GM19239 (cell line): ENCODE measurements at regions not wholly inside any gene's neighbourhood (a gene's known extent, or its start where the extent isn't known, plus 50 kb on each side); places are given as distances from the start of the nearest gene placed in this dataset.
A peak's percentile ranks its signal among the peaks of the same experiment; 100 is the strongest.

Experiments used
- DNase-seq: peaks from one replicate; pipeline ENCODE4 v3.0.0; 2011; ENCODE audit warnings: low spot score; ENCODE audit not compliant: insufficient read length
- FAIRE-seq: peaks from 2 replicates; lab custom pipeline; 2011; peaks lifted over from hg19 to GRCh38; lab: Jason Lieb, UNC

GRCh38 chr10:101295261-101295660 is 58.7 kb upstream of the BTRC start:
- FAIRE-seq: no peak

GRCh38 chr10:101297901-101298486 is 56.0 kb upstream of the BTRC start:
- peak; percentile 78 for FAIRE-seq
- peak; percentile 77 for DNase-seq

More at GRCh38 chr10:101295261-101295660, 58.7 kb upstream of the BTRC start:
- no peak for DNase-seq

DNA sequence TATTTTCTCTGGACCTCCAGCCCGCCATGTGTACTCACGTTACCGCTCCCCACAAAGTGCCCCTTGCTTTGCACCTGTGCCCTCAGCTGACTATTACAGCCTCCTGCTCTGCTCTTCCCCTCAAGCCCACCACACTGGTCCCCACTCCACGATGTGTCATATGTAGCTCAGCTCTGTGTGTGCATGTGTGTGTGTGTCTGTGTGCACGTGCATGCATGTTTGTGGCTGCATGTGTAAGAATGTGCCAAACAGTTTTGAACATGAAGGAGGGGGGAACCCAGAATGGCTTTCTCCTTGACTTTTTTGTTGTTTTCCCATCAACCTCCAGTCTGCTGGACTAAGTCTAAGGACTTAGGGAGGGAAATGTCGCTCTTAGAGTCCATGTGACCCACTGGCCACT is 54.8 kb upstream of the BTRC start:
- FAIRE-seq: no peak
- no peak for DNase-seq

- FAIRE-seq (no peak), DNase-seq (no peak)
These were observed 52.7 kb upstream of the BTRC start for GRCh38 chr10:101301111-101301731.

DNA sequence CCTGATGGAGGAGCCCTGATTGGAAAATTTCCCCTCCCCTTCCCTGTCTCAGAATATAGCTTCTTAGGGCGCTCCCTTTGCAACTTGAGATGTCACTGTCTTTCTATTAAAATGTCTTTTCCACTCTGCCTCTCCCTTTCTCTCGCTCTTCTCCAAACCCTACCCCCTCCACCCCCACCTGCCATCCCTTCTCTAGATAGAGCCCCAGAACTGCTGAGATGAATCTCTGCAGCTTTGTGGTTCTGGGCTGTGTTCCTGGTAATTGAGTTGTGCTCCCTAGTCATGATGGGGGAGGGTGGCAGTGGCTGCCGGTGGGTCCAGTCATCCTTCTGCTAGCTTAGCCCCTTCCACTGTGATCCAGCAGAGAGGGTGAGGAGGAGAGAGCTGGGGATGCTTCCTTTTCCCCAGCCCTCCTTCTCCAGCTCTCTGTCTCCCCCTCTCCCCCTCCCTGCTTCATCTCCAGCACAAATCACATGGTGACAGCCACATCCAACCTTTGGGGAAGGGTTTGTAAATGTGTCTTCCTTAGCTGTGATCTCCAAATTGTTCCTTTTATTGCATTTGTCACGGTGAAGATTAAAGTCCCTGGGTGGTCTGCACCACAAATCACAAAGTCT is 50.8 kb upstream of the BTRC start:
- DNase-seq: no peak
- no peak for FAIRE-seq
